Cardiac fibroblast (primary cell): ENCODE measurements at regions not wholly inside any gene's neighbourhood (a gene's known extent, or its start where the extent isn't known, plus 50 kb on each side); places are given as distances from the start of the nearest gene placed in this dataset.
"Not testable (repeated sequence)": the region's sequence is repeated elsewhere in the genome, so short reads cannot be mapped to it uniquely, and the experiment has no call there.

Experiments used
- DNase-seq, 2 donors: peaks; one replicate each; pipeline versions ENCODE4 v3.0.0 to v3.0.0-alpha.2; 2010; ENCODE audit warnings: low read depth in 2 of 2
- H3K4me3 ChIP-seq, 2 donors: replicated peaks in 1 of 2; 1 replicate in 1 of 2; 2 replicates in 1 of 2; pipeline ENCODE4 v1.5.1; 2011; ENCODE audit warnings: low read depth in 2 of 2, low read length in 2 of 2, mild to moderate bottlenecking in 2 of 2, moderate library complexity in 1 of 2
- TF ChIP-seq, protein P1 (sequence below): IDR thresholded peaks from one replicate; pipeline ENCODE4 v1.5.1; 2011; ENCODE audit warnings: low read depth, mild to moderate bottlenecking, low read length, inconsistent platforms

DNA sequence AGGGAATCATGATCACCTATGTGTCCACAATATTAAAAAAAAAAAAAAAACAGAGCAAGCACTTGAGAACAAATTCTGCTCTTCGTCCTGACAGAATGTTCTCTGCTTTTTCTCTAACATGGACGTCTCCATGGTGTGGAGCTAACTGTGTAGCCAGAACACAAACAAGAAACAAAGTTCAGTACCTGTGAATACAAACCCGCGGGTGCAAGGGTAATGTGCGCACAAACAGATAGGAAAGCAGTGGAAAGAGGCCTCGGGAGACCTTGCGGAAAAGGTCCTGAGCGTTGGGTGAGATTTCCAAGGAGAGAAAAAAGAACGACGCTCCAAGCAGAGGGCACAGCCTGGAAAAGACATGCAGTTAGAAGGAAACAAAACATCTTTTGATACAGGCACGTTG, 92.0 kb upstream of the TBL1X start:
- H3K4me3 ChIP-seq, result no peak overlapping the region
- TF ChIP-seq, protein P1, sequence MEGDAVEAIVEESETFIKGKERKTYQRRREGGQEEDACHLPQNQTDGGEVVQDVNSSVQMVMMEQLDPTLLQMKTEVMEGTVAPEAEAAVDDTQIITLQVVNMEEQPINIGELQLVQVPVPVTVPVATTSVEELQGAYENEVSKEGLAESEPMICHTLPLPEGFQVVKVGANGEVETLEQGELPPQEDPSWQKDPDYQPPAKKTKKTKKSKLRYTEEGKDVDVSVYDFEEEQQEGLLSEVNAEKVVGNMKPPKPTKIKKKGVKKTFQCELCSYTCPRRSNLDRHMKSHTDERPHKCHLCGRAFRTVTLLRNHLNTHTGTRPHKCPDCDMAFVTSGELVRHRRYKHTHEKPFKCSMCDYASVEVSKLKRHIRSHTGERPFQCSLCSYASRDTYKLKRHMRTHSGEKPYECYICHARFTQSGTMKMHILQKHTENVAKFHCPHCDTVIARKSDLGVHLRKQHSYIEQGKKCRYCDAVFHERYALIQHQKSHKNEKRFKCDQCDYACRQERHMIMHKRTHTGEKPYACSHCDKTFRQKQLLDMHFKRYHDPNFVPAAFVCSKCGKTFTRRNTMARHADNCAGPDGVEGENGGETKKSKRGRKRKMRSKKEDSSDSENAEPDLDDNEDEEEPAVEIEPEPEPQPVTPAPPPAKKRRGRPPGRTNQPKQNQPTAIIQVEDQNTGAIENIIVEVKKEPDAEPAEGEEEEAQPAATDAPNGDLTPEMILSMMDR, result no peak
- DNase-seq, result no peak

DNA sequence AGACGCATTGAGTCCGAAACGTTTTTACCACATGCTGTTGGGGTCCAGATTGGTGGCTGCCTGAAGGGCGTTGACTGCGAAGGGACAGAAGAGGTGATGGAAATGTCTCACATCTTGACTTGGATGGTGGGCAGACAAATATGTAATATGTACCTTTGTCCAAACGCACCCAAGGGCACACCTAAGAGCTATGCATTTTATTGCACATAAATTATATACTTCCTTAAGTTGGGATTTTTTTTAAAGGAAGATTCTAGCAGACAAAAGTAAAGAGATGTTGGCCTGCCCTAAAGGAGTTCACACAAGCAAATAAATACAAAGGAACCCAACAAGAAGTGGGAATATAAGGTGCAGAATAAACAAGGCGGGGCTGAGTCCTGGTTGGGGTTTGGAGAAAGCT, 91.1 kb upstream of the TBL1X start:
- H3K4me3 ChIP-seq, result no peak overlapping the region
- TF ChIP-seq, protein P1, result no peak
- no peak for DNase-seq

DNA sequence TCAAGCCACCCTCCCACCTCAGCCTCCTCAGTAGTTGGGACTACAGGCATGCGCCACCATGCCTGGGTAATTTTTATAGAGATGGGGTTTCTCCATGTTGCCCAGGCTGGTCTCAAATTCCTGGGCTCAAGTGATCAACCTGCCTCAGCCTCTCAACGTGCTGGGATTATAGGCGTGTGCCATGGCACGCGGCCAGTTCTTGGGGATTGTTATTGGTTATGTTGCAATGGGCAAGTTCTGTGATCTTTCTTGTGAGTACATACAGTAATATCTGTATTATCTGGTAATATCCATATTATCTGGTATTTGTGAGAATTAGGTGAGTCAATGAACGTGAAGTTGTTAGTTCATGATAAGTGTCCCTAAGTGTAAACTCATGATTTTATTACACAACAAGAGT, 90.3 kb upstream of the TBL1X start:
- no peak overlapping the region for H3K4me3 ChIP-seq
- DNase-seq, result no peak
- TF ChIP-seq, protein P1, result no peak

DNA sequence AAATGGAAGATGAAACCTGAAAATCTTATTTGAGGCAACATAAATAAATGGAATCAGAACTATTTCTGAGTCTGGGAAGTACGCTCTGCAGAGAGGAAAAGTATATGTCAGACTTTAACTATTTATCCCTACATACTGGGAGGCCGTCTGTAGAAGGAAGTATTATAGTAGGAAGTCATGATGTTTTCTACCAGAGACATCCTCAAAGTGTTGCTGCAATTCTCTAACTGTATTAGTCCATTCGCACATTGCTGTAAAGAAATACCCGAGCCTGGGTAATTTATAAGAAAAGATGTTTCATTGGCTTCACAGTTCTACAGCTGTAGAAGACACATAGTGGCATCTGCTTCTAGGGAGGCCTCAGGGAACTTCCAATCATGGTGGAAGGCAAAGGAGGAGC, 88.7 kb upstream of the TBL1X start:
- DNase-seq, result no peak
- H3K4me3 ChIP-seq, result no peak overlapping the region
- TF ChIP-seq, protein P1, result no peak

DNA sequence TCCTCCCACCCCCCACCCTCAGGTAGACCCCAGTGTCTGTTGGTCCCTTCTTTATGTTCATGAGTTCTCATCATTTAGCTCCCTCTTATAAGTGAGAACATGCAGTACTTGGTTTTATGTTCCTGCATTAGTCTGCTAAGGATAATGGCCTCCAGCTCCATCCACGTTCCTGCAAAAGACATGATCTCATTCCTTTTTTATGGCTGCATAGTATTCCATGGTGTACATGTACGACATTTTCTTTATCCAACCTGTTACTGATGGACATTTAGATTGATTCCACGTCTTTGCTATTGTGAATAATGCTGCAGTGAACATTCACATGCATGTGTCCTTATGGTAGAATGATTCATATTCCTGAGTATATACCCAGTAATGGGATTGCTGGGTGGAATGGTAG, 87.6 kb upstream of the TBL1X start:
- not testable (repeated sequence) for H3K4me3 ChIP-seq, DNase-seq

DNA sequence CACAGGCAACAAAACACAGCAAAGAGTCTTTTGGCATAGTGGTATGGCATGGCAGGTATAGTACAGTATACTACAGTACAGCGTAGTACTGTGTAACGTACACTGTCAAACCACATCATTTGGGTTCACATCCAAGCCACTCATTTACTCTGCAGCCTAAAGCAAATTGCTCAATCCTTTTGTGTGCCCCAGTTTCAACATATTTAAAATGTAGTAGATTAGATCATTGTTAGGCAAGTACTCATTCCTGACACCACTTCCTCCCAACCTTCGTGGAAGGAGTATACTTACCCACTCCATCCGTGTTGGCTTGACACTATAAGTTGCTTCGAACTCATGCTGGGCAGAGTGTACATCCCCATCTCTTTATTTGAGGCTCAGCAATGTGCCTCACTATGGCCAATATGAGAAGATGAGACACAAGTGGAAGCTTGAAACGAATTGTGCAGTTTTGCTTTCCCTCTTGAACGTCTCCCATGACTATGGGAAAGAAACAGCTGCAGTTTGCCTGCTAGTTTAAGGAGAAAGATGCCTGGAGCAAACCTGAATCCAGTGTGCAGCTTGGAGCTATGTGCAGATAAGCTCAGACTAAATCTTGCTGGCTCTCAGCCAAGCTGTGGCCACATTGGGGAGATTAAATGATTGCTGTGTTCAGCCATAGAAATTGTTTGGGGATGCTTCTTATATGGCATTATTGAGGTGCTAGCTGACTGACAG, 85.7 kb upstream of the TBL1X start:
- DNase-seq, result peak; percentile 49 to 56
- H3K4me3 ChIP-seq, result no peak overlapping the region
- TF ChIP-seq, protein P1, result no peak

DNA sequence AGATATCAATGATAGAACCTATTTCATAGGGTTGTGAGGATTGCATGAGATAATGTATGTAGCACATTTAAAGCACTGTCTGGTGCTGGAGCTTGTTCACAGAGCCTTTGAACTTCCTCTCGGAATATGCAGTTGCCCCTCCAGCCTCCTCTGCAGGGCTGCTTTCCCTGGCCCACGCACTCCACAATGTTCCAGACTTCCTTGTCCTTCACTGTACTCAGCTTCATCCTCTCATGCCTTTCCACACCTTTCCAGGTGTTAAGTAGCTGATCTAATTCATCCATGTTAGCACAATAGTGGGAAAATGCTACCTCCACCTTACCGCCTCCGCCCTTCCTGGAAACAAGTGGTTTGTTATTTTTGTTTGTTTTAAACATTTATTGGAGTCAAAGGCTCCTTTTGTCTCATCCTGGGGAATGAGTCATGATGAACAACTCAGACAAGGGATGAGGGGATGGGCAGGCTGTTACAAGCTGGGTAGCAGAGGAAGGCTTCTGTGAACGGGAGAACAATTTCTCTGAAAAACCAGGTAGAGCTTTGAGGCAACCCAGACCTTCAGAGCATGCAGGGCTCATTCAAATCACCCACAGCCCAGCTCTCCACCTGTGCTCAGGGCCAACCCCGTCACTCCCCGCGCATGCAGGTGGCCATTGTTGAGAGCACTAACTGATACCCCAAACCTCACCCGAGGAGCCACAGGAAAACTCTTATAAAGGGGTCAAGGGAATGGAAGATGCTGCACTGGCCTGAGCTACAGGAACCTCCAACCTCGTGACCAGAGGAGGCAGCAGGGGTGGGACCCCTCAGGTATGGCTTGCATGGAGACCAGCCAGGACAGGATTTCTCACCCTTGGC, 84.9 kb upstream of the TBL1X start:
- DNase-seq, result peak in 1 of 2 donors; percentile 63
- no peak overlapping the region for H3K4me3 ChIP-seq
- TF ChIP-seq, protein P1, result no peak
